ENCODE measurements at regions not wholly inside any gene's neighbourhood (a gene's known extent, or its start where the extent isn't known, plus 50 kb on each side); places are given as distances from the start of the nearest gene placed in this dataset.

GRCh38 chr5:171577042-171577758 lies 157.8 kb downstream of the FGF18 start:
- no peak for ATAC-seq
- DNase-seq, result no peak
- intact Hi-C loops (cut with DNase I), result no loop called here

GRCh38 chr5:171578049-171578828 lies 158.8 kb downstream of the FGF18 start:
- peak; percentile 78 for DNase-seq
- ATAC-seq, result peak; percentile 46 to 65
- intact Hi-C loops (cut with DNase I), result no loop called here

GRCh38 chr5:171578829-171579491 lies 159.5 kb downstream of the FGF18 start:
- ATAC-seq (peak; percentile 15 to 54), DNase-seq (peak; percentile 85)
- intact Hi-C loops (cut with DNase I), result no loop called here

- DNase-seq (peak; percentile 48), ATAC-seq (peak; percentile 76 to 79)
- intact Hi-C loops (cut with DNase I), result no loop called here
Measured at GRCh38 chr5:171579976-171580411, 160.5 kb downstream of the FGF18 start.

GRCh38 chr5:171580502-171581265 lies 161.2 kb downstream of the FGF18 start:
- DNase-seq, result no peak
- peak; percentile 55 to 68 for ATAC-seq
- intact Hi-C loops (cut with DNase I), result no loop called here

- ATAC-seq, result no peak
- intact Hi-C loops (cut with DNase I), result no loop called here
- DNase-seq, result no peak
Measured at GRCh38 chr5:171581781-171582180, 162.3 kb downstream of the FGF18 start.

GRCh38 chr5:171582849-171583248 lies 163.4 kb downstream of the FGF18 start:
- intact Hi-C loops (cut with DNase I), result no loop called here
- DNase-seq (no peak), ATAC-seq (no peak)

- ATAC-seq, result no peak
- DNase-seq, result no peak
- intact Hi-C loops (cut with DNase I), result no loop called here
Measured at GRCh38 chr5:171585981-171586380, 166.5 kb downstream of the FGF18 start.

- intact Hi-C loops (cut with DNase I), result no loop called here
- ATAC-seq (peak in 1 of 2 donors; percentile 18), DNase-seq (no peak)
Measured at GRCh38 chr5:171586436-171586835, 167.0 kb downstream of the FGF18 start.

GRCh38 chr5:171588046-171588445 lies 168.6 kb downstream of the FGF18 start:
- intact Hi-C loops (cut with DNase I), result no loop called here
- DNase-seq (no peak), ATAC-seq (no peak)

GRCh38 chr5:171588790-171589189 lies 169.3 kb downstream of the FGF18 start:
- no peak for ATAC-seq
- no peak for DNase-seq
- intact Hi-C loops (cut with DNase I), result no loop called here

GRCh38 chr5:171589461-171589860 lies 170.0 kb downstream of the FGF18 start:
- DNase-seq (no peak), ATAC-seq (no peak)
- intact Hi-C loops (cut with DNase I), result no loop called here

- ATAC-seq, result no peak
- intact Hi-C loops (cut with DNase I), result no loop called here
- no peak for DNase-seq
Measured at GRCh38 chr5:171592076-171592475, 172.6 kb downstream of the FGF18 start.

GRCh38 chr5:171592736-171593135 lies 173.3 kb downstream of the FGF18 start:
- no peak for DNase-seq
- ATAC-seq, result no peak
- intact Hi-C loops (cut with DNase I), result no loop called here

GRCh38 chr5:171593401-171593800 lies 174.0 kb downstream of the FGF18 start:
- DNase-seq, result no peak
- ATAC-seq, result no peak
- intact Hi-C loops (cut with DNase I), result no loop called here

GRCh38 chr5:171593976-171594375 lies 174.5 kb downstream of the FGF18 start:
- DNase-seq (no peak), ATAC-seq (no peak)
- intact Hi-C loops (cut with DNase I), result no loop called here

- ATAC-seq (no peak), DNase-seq (no peak)
- intact Hi-C loops (cut with DNase I), result no loop called here
Measured at GRCh38 chr5:171595401-171595800, 176.0 kb downstream of the FGF18 start.

- DNase-seq (peak; percentile 58), ATAC-seq (peak in 1 of 2 donors; percentile 65)
- intact Hi-C loops (cut with DNase I), result no loop called here
Measured at GRCh38 chr5:171595801-171596231, 176.4 kb downstream of the FGF18 start.

- DNase-seq (peak; percentile 90), ATAC-seq (peak; percentile 95 to 96)
- intact Hi-C loops (cut with DNase I), result no loop called here
Measured at GRCh38 chr5:171596391-171596878, 177.0 kb downstream of the FGF18 start.
